Thymus (tissue), 11 donors: ENCODE measurements at regions not wholly inside any gene's neighbourhood (a gene's known extent, or its start where the extent isn't known, plus 50 kb on each side); places are given as distances from the start of the nearest gene placed in this dataset.

Source experiments
- DNase-seq, 9 donors: peaks; one replicate each; pipeline ENCODE4 v3.0.0-alpha.2; 2013; ENCODE audit warnings: low spot score in 9 of 9, low read depth in 6 of 9, missing footprints in 1 of 9
- H3K27ac ChIP-seq, 2 donors: one replicate each; pipeline ENCODE4 v1.5.1; 2013; ENCODE audit warnings: control low read depth in 1 of 2, low read depth in 1 of 2, low read length in 1 of 2, mild to moderate bottlenecking in 1 of 2, moderate library complexity in 1 of 2
- H3K27me3 ChIP-seq, 2 donors: one replicate each; pipeline ENCODE4 v1.5.1; 2013; ENCODE audit warnings: low read length in 1 of 2; ENCODE audit not compliant: control insufficient read depth in 2 of 2, insufficient read depth in 1 of 2
- H3K36me3 ChIP-seq, 2 donors: one replicate each; pipeline ENCODE4 v1.5.1; 2013; ENCODE audit warnings: low read length in 1 of 2, mild to moderate bottlenecking in 1 of 2, moderate library complexity in 1 of 2; ENCODE audit not compliant: control insufficient read depth in 2 of 2, insufficient read depth in 2 of 2
- H3K4me1 ChIP-seq, 2 donors: one replicate each; pipeline ENCODE4 v1.5.1; 2013; ENCODE audit warnings: low read length in 2 of 2; ENCODE audit not compliant: control insufficient read depth in 2 of 2, insufficient read depth in 2 of 2
- H3K4me3 ChIP-seq, 2 donors: one replicate each; pipeline ENCODE4 v1.5.1; 2013; ENCODE audit warnings: low read length in 2 of 2, control low read depth in 1 of 2, mild to moderate bottlenecking in 1 of 2
- H3K9me3 ChIP-seq, 2 donors: one replicate each; pipeline ENCODE4 v1.5.1; 2013; ENCODE audit warnings: low read length in 1 of 2, mild to moderate bottlenecking in 1 of 2; ENCODE audit not compliant: control insufficient read depth in 2 of 2, insufficient read depth in 1 of 2
- WGBS: extraction: QIAGEN DNeasy Blood & Tissue Kit; methylation state at CpG from one replicate; pipeline ENCODE4 v1.1.7; 2013; 5-methylcytosine and 5-hydroxymethylcytosine counted together
- donor health status: healthy.

- 96% methylated on average over 2 of the region's 2 CpGs for WGBS
- peaks cover 0 to 1% of the 10 kb centered on the region in 2 donors for H3K9me3 ChIP-seq
Measured at GRCh38 chr10:28980264-28980663, 302.9 kb downstream of the BAMBI start.

GRCh38 chr10:28981007-28981406, 303.7 kb downstream of the BAMBI start:
- Histone ChIP-seq H3K27ac (no peak overlapping the region), H3K4me1 (no peaks in the 10 kb centered on the region), H3K36me3 (no peaks in the 10 kb centered on the region), H3K9me3 (peaks cover 0 to 1% of the 10 kb centered on the region in 2 donors), H3K27me3 (no peaks in the 10 kb centered on the region), H3K4me3 (no peak overlapping the region)
- 93% methylated on average over 3 of the region's 3 CpGs for WGBS
- DNase-seq, result no peak

More at GRCh38 chr10:28980264-28980663, 302.9 kb downstream of the BAMBI start:
- no peak for DNase-seq
- Histone ChIP-seq H3K4me3 (no peak overlapping the region), H3K4me1 (no peaks in the 10 kb centered on the region), H3K36me3 (no peaks in the 10 kb centered on the region), H3K27me3 (no peaks in the 10 kb centered on the region), H3K27ac (no peak overlapping the region)

GRCh38 chr10:28982974-28983373, 305.7 kb downstream of the BAMBI start:
- no peak for DNase-seq
- H3K36me3 ChIP-seq, result no peaks in the 10 kb centered on the region
- no peaks in the 10 kb centered on the region for H3K27me3 ChIP-seq
- no peak overlapping the region for H3K4me3 ChIP-seq
- no peak overlapping the region for H3K27ac ChIP-seq
- 97% methylated on average over 6 of the region's 6 CpGs for WGBS
- H3K4me1 ChIP-seq, result no peaks in the 10 kb centered on the region
- peaks cover 0 to 1% of the 10 kb centered on the region in 2 donors for H3K9me3 ChIP-seq

GRCh38 chr10:28983799-28984198, 305.1 kb upstream of the LYZL1 start:
- no peak overlapping the region for H3K4me3 ChIP-seq
- H3K36me3 ChIP-seq, result no peaks in the 10 kb centered on the region
- H3K4me1 ChIP-seq, result no peaks in the 10 kb centered on the region
- H3K27me3 ChIP-seq, result no peaks in the 10 kb centered on the region
- peaks cover 0 to 1% of the 10 kb centered on the region in 2 donors for H3K9me3 ChIP-seq
- no peak overlapping the region for H3K27ac ChIP-seq
- WGBS, result 65% methylated on average over 3 of the region's 3 CpGs
- no peak for DNase-seq

- no peaks in the 10 kb centered on the region for H3K4me1 ChIP-seq
- no peaks in the 10 kb centered on the region for H3K36me3 ChIP-seq
- H3K27ac ChIP-seq, result no peak overlapping the region
- DNase-seq, result peak in 2 of 9 donors; percentile 2
- H3K27me3 ChIP-seq, result no peaks in the 10 kb centered on the region
- H3K9me3 ChIP-seq, result peaks cover 0 to 1% of the 10 kb centered on the region in 2 donors
- 21% methylated on average over 6 of the region's 6 CpGs for WGBS
- no peak overlapping the region for H3K4me3 ChIP-seq
Measured at GRCh38 chr10:28984431-28984830, 304.4 kb upstream of the LYZL1 start.

- no peak overlapping the region for H3K27ac ChIP-seq
- WGBS, result 90% methylated on average over 8 of the region's 8 CpGs
- no peaks in the 10 kb centered on the region for H3K36me3 ChIP-seq
- no peaks in the 10 kb centered on the region for H3K27me3 ChIP-seq
- H3K4me3 ChIP-seq, result no peak overlapping the region
- no peaks in the 10 kb centered on the region for H3K4me1 ChIP-seq
- H3K9me3 ChIP-seq, result peaks cover 0 to 1% of the 10 kb centered on the region in 2 donors
- DNase-seq, result no peak
Measured at GRCh38 chr10:28985137-28985885, 303.6 kb upstream of the LYZL1 start.

GRCh38 chr10:28986117-28986792, 302.6 kb upstream of the LYZL1 start:
- Histone ChIP-seq H3K27ac (no peak overlapping the region), H3K27me3 (no peaks in the 10 kb centered on the region), H3K9me3 (peaks cover under 1 to 1% of the 10 kb centered on the region in 2 donors), H3K4me3 (no peak overlapping the region), H3K4me1 (no peaks in the 10 kb centered on the region), H3K36me3 (no peaks in the 10 kb centered on the region)
- WGBS, result 95% methylated on average over 11 of the region's 11 CpGs
- no peak for DNase-seq

- Histone ChIP-seq H3K4me3 (no peak overlapping the region), H3K4me1 (no peaks in the 10 kb centered on the region), H3K27me3 (no peaks in the 10 kb centered on the region), H3K9me3 (peaks cover 1 to 3% of the 10 kb centered on the region in 2 donors), H3K27ac (no peak overlapping the region), H3K36me3 (no peaks in the 10 kb centered on the region)
- DNase-seq, result no peak
- WGBS, result 80% methylated on average over 3 of the region's 3 CpGs
Measured at GRCh38 chr10:28986856-28987255, 302.0 kb upstream of the LYZL1 start.

- WGBS, result 87% methylated on average over 14 of the region's 14 CpGs
- no peak for DNase-seq
- H3K4me1 ChIP-seq, result no peaks in the 10 kb centered on the region
- H3K27ac ChIP-seq, result no peak overlapping the region
- H3K36me3 ChIP-seq, result no peaks in the 10 kb centered on the region
- H3K27me3 ChIP-seq, result no peaks in the 10 kb centered on the region
- no peak overlapping the region for H3K4me3 ChIP-seq
- peaks cover 1 to 3% of the 10 kb centered on the region in 2 donors for H3K9me3 ChIP-seq
Measured at GRCh38 chr10:28987555-28988320, 301.1 kb upstream of the LYZL1 start.
